Activated T-cell treated with anti-CD3 and anti-CD28 coated beads for 4 hours (primary cell): ENCODE measurements at regions not wholly inside any gene's neighbourhood (a gene's known extent, or its start where the extent isn't known, plus 50 kb on each side); places are given as distances from the start of the nearest gene placed in this dataset.
"Not testable (repeated sequence)": the region's sequence is repeated elsewhere in the genome, so short reads cannot be mapped to it uniquely, and the experiment has no call there.

Source experiments
- DNase-seq: peaks from one replicate; pipeline ENCODE4 v3.0.0-alpha.2; 2020

- DNase-seq = not testable (repeated sequence)
Measured at GRCh38 chr10:38364073-38364472, 269.9 kb downstream of the ZNF37A start.

- DNase-seq = not testable (repeated sequence)
Measured at GRCh38 chr10:38365917-38366316, 271.8 kb downstream of the ZNF37A start.

GRCh38 chr10:38383800-38384199 is 289.7 kb downstream of the ZNF37A start:
- not testable (repeated sequence) for DNase-seq

GRCh38 chr10:38386869-38387268 is 292.7 kb downstream of the ZNF37A start:
- DNase-seq = not testable (repeated sequence)

- not testable (repeated sequence) for DNase-seq
Measured at GRCh38 chr10:38390725-38391124, 296.6 kb downstream of the ZNF37A start.

GRCh38 chr10:38395465-38395864 is 301.3 kb downstream of the ZNF37A start:
- not testable (repeated sequence) for DNase-seq

GRCh38 chr10:38396178-38396954 is 302.2 kb downstream of the ZNF37A start:
- DNase-seq = not testable (repeated sequence)

GRCh38 chr10:38401565-38401964 is 307.4 kb downstream of the ZNF37A start:
- not testable (repeated sequence) for DNase-seq

- DNase-seq = peak; percentile 83
Measured at GRCh38 chr10:38402442-38403346, 308.6 kb downstream of the ZNF37A start.

- DNase-seq = not testable (repeated sequence)
Measured at GRCh38 chr10:38403347-38404117, 309.4 kb downstream of the ZNF37A start.

- DNase-seq = not testable (repeated sequence)
Measured at GRCh38 chr10:38423634-38424033, 329.5 kb downstream of the ZNF37A start.

- DNase-seq = not testable (repeated sequence)
Measured at GRCh38 chr10:38430242-38430641, 336.1 kb downstream of the ZNF37A start.

GRCh38 chr10:38437359-38437758 is 343.2 kb downstream of the ZNF37A start:
- not testable (repeated sequence) for DNase-seq

GRCh38 chr10:38448614-38449355 is 354.6 kb downstream of the ZNF37A start:
- DNase-seq = not testable (repeated sequence)

- not testable (repeated sequence) for DNase-seq
Measured at GRCh38 chr10:38449618-38450017, 355.5 kb downstream of the ZNF37A start.

- not testable (repeated sequence) for DNase-seq
Measured at GRCh38 chr10:38450372-38451057, 356.4 kb downstream of the ZNF37A start.

GRCh38 chr10:38451306-38451967 is 357.3 kb downstream of the ZNF37A start:
- not testable (repeated sequence) for DNase-seq
